HEK293 (cell line): ENCODE measurements at regions not wholly inside any gene's neighbourhood (a gene's known extent, or its start where the extent isn't known, plus 50 kb on each side); places are given as distances from the start of the nearest gene placed in this dataset.

Experiments used
- CTCF ChIA-PET: fragments of 350-600 bp; formaldehyde crosslinking; extraction: SDS; loops from one replicate; lab custom pipeline; 2021; ENCODE audit warnings: antibody characterized with exemption; lab: Yijun Ruan, JAX
- POLR2A ChIA-PET: fragments of 300-600 bp; formaldehyde crosslinking; extraction: SDS; loops from one replicate; lab custom pipeline; 2020; ENCODE audit warnings: antibody characterized with exemption, inconsistent platforms; lab: Yijun Ruan, JAX
- H3K27ac ChIP-seq: fragments of 200-500 bp; sonication (Bioruptor generic); 2 replicates; pipeline ENCODE4 v1.5.1; 2014; ENCODE audit warnings: low read depth, low read length, control low read depth, inconsistent platforms; ENCODE audit errors: extremely low read depth
- H3K36me3 ChIP-seq, 2 experiments: fragments of 200-500 bp in 1 of 2; sonication (Bioruptor generic) in 1 of 2; 1 replicate in 1 of 2; 2 replicates in 1 of 2; pipeline ENCODE4 v1.5.1; 2014 to 2017; ENCODE audit warnings: inconsistent platforms in 2 of 2, low read length in 2 of 2; ENCODE audit not compliant: control insufficient read depth in 2 of 2, insufficient read depth in 1 of 2
- H3K4me1 ChIP-seq: fragments of 200-500 bp; sonication (Bioruptor generic); 2 replicates; pipeline ENCODE4 v1.5.1; 2014; ENCODE audit warnings: mild to moderate bottlenecking, low read length, inconsistent platforms; ENCODE audit not compliant: control insufficient read depth, insufficient read depth
- H3K4me3 ChIP-seq: 2 replicates; pipeline ENCODE4 v1.5.1; 2011; ENCODE audit warnings: low read depth, mild to moderate bottlenecking, control low read depth, low read length, moderate library complexity
- H3K9me3 ChIP-seq: fragments of 200-500 bp; sonication (Bioruptor generic); 2 replicates; pipeline ENCODE4 v1.5.1; 2014; ENCODE audit warnings: low read depth, low read length, inconsistent platforms; ENCODE audit not compliant: control insufficient read depth, insufficient read depth
- GLI2 ChIP-seq: fragments of 450-650 bp; formaldehyde crosslinking; IDR thresholded peaks from 2 replicates; pipeline ENCODE4; 2017; ENCODE audit warnings: missing biosample characterization, missing genetic modification characterization, low read depth, borderline replicate concordance
- KLF8 ChIP-seq: fragments of 450-650 bp; formaldehyde crosslinking; IDR thresholded peaks from 2 replicates; pipeline ENCODE4 v1.5.1; 2016; ENCODE audit warnings: missing biosample characterization, missing genetic modification characterization
- OSR2 ChIP-seq: fragments of 450-650 bp; formaldehyde crosslinking; IDR thresholded peaks from 2 replicates; pipeline ENCODE4 v1.5.1; 2016; ENCODE audit warnings: missing biosample characterization, missing genetic modification characterization
- SCRT1 ChIP-seq: fragments of 450-650 bp; formaldehyde crosslinking; IDR thresholded peaks from 2 replicates; pipeline ENCODE4 v1.5.1; 2016; ENCODE audit warnings: missing biosample characterization, missing genetic modification characterization, borderline replicate concordance
- SETDB1 ChIP-seq: IDR thresholded peaks from one replicate; pipeline ENCODE4 v1.6.1; 2017; ENCODE audit warnings: mild to moderate bottlenecking, low read length, moderate library complexity, mixed read lengths; ENCODE audit not compliant: insufficient read length
- SP7 ChIP-seq: fragments of 450-650 bp; formaldehyde crosslinking; IDR thresholded peaks from 2 replicates; pipeline ENCODE4 v1.5.1; 2016; ENCODE audit warnings: missing biosample characterization, missing genetic modification characterization
- ZFP41 ChIP-seq: fragments of 450-650 bp; formaldehyde crosslinking; IDR thresholded peaks from 2 replicates; pipeline ENCODE4 v1.5.1; 2016; ENCODE audit warnings: missing biosample characterization, missing genetic modification characterization, borderline replicate concordance
- ZNF112 ChIP-seq: fragments of 450-650 bp; formaldehyde crosslinking; IDR thresholded peaks from 2 replicates; pipeline ENCODE4 v1.5.0; 2017; ENCODE audit warnings: missing biosample characterization, missing genetic modification characterization
- ZNF133 ChIP-seq: fragments of 450-650 bp; formaldehyde crosslinking; IDR thresholded peaks from 2 replicates; pipeline ENCODE4 v1.5.1; 2016; ENCODE audit warnings: missing biosample characterization, missing genetic modification characterization
- ZNF138 ChIP-seq: fragments of 450-650 bp; formaldehyde crosslinking; IDR thresholded peaks from 2 replicates; pipeline ENCODE4 v1.5.1; 2016; ENCODE audit warnings: missing biosample characterization, missing genetic modification characterization, borderline replicate concordance
- ZNF157 ChIP-seq: fragments of 450-650 bp; formaldehyde crosslinking; IDR thresholded peaks from 2 replicates; pipeline ENCODE4 v1.5.1; 2016; ENCODE audit warnings: missing biosample characterization, missing genetic modification characterization
- ZNF239 ChIP-seq: fragments of 450-650 bp; formaldehyde crosslinking; IDR thresholded peaks from 2 replicates; pipeline ENCODE4 v1.5.1; 2016; ENCODE audit warnings: missing biosample characterization, missing genetic modification characterization
- ZNF248 ChIP-seq: fragments of 450-650 bp; formaldehyde crosslinking; IDR thresholded peaks from 2 replicates; pipeline ENCODE4 v1.5.1; 2017; ENCODE audit warnings: missing biosample characterization, missing genetic modification characterization
- ZNF391 ChIP-seq: fragments of 450-650 bp; formaldehyde crosslinking; IDR thresholded peaks from 2 replicates; pipeline ENCODE4 v1.5.1; 2016; ENCODE audit warnings: low read depth, missing biosample characterization, missing genetic modification characterization, borderline replicate concordance
- ZNF48 ChIP-seq: fragments of 450-650 bp; formaldehyde crosslinking; IDR thresholded peaks from 2 replicates; pipeline ENCODE4 v1.5.1; 2016; ENCODE audit warnings: missing biosample characterization, missing genetic modification characterization
- ZNF514 ChIP-seq: fragments of 450-650 bp; formaldehyde crosslinking; IDR thresholded peaks from 2 replicates; pipeline ENCODE4 v1.5.1; 2016; ENCODE audit warnings: missing biosample characterization, missing genetic modification characterization
- ZNF529 ChIP-seq: fragments of 450-650 bp; formaldehyde crosslinking; IDR thresholded peaks from 2 replicates; pipeline ENCODE4 v1.5.1; 2017; ENCODE audit warnings: missing genetic modification characterization, missing biosample characterization; ENCODE audit not compliant: insufficient replicate concordance
- ZNF561 ChIP-seq: fragments of 450-650 bp; IDR thresholded peaks from 2 replicates; pipeline ENCODE4 v1.5.1; 2018; ENCODE audit warnings: missing biosample characterization, missing genetic modification characterization, borderline replicate concordance
- ZNF585B ChIP-seq: fragments of 450-650 bp; formaldehyde crosslinking; IDR thresholded peaks from 2 replicates; pipeline ENCODE4 v1.5.1; 2016; ENCODE audit warnings: missing biosample characterization, missing genetic modification characterization
- ZNF776 ChIP-seq: fragments of 450-650 bp; formaldehyde crosslinking; IDR thresholded peaks from 2 replicates; pipeline ENCODE4 v1.5.0; 2017; ENCODE audit warnings: missing biosample characterization, missing genetic modification characterization, borderline replicate concordance
- TF ChIP-seq, protein P1 (sequence below): fragments of 450-650 bp; formaldehyde crosslinking; IDR thresholded peaks from 2 replicates; pipeline ENCODE4; 2016; ENCODE audit warnings: missing biosample characterization, missing genetic modification characterization
- TF ChIP-seq, protein P2 (sequence below): fragments of 450-650 bp; formaldehyde crosslinking; IDR thresholded peaks from 2 replicates; pipeline ENCODE4 v1.5.1; 2016; ENCODE audit warnings: missing biosample characterization, missing genetic modification characterization
- TF ChIP-seq, protein P3 (sequence below): fragments of 450-650 bp; formaldehyde crosslinking; IDR thresholded peaks from 2 replicates; pipeline ENCODE4 v1.5.1; 2016; ENCODE audit warnings: missing biosample characterization, missing genetic modification characterization
- TF ChIP-seq, protein P4 (sequence below): fragments of 450-650 bp; formaldehyde crosslinking; IDR thresholded peaks from 2 replicates; pipeline ENCODE4 v1.5.1; 2016; ENCODE audit warnings: missing biosample characterization, missing genetic modification characterization

DNA sequence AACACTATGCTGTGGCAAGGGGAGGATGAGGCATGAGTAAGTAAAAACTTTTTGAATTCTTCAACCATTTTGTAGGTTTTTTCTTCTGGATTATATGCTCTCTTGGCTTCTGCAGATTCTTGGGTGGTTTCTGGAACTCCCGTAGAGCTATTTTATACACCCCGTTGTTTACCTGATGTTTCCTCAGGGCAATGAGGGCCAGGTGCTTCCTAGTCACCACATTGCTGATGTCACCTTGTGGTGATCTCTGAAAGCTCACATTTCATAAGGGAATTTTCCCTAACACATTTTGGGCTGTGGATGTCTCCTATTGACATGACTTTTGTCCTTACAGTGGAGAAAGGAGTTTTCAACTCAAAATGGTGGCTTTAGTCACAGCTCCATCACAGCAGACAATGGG is 356.6 kb downstream of the PLA2G4A start:
- POLR2A ChIA-PET: no interaction called here
- Histone ChIP-seq H3K36me3 (no peaks in the 10 kb centered on the region), H3K4me1 (no peaks in the 10 kb centered on the region), H3K27ac (no peak overlapping the region), H3K9me3 (no peaks in the 10 kb centered on the region), H3K4me3 (no peak overlapping the region)
- CTCF ChIA-PET: no interaction called here
- TF ChIP-seq ZNF529 (tag by site-specific recombination) (no peak), ZNF391 (no peak)

DNA sequence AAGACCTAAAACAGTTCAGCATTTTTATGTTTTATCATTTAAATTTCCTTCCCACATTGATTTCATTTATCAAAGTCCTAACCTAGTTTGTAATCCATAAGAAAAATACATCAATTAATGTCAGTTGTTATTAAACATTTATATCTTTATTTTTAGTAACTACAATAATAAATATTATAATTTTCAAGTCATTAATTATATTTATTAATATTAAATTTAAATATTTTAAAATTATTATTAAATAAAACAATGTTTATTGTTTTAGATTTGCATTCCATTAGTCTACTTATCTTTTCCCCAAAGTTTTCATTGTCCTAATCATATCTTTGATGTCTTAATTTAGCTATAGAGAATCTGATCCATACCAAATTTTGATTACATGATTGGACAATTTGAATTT is 368.9 kb downstream of the PLA2G4A start:
- Histone ChIP-seq H3K36me3 (no peaks in the 10 kb centered on the region), H3K4me1 (no peaks in the 10 kb centered on the region), H3K4me3 (no peak overlapping the region), H3K27ac (no peak overlapping the region), H3K9me3 (no peaks in the 10 kb centered on the region)
- POLR2A ChIA-PET: no interaction called here
- CTCF ChIA-PET: no interaction called here
- TF ChIP-seq ZNF776 (tag by site-specific recombination) (no peak), ZNF248 (tag by site-specific recombination) (no peak), SCRT1 (tag by site-specific recombination) (no peak), SETDB1 (no peak), ZFP41 (no peak)

DNA sequence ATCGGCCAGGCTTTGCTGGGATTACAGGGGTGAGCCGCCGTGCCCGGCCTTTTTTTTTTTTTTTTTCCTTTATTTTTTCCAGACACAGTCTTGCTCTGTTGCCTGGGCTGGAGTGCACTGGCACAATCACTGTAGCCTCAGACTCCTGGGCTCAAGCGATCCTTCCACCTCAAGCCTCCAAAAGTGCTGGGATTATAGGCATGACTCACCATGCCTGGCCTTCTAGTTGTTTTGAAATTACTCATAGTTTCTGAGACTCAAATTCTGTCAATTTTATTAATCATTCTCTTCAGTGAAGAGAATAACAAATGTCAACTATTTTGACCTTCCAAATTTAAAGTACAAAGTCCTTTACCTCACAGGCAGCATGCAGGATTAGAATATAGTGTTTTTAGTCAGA is 374.5 kb downstream of the PLA2G4A start:
- TF ChIP-seq ZNF157 (no peak), ZNF248 (tag by site-specific recombination) (no peak), ZNF514 (tag by site-specific recombination) (no peak), SP7 (tag by site-specific recombination) (no peak)
- TF ChIP-seq, protein P1, sequence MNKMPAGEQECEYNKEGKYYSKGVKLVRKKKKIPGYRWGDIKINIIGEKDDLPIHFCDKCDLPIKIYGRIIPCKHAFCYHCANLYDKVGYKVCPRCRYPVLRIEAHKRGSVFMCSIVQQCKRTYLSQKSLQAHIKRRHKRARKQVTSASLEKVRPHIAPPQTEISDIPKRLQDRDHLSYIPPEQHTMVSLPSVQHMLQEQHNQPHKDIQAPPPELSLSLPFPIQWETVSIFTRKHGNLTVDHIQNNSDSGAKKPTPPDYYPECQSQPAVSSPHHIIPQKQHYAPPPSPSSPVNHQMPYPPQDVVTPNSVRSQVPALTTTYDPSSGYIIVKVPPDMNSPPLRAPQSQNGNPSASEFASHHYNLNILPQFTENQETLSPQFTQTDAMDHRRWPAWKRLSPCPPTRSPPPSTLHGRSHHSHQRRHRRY (tag by site-specific recombination): no peak
- TF ChIP-seq, all 188 proteins: peak for 0
- Histone ChIP-seq H3K9me3 (no peaks in the 10 kb centered on the region), H3K27ac (no peak overlapping the region), H3K4me1 (no peaks in the 10 kb centered on the region), H3K36me3 (no peaks in the 10 kb centered on the region), H3K4me3 (no peak overlapping the region)
- POLR2A ChIA-PET: no interaction called here
- CTCF ChIA-PET: interaction anchor here (0.5 to 0.6 kb wide), 2 partner anchors 10 to 165 kb away, joined by 3 read pairs; no protein-coding TSS in a partner anchor

DNA sequence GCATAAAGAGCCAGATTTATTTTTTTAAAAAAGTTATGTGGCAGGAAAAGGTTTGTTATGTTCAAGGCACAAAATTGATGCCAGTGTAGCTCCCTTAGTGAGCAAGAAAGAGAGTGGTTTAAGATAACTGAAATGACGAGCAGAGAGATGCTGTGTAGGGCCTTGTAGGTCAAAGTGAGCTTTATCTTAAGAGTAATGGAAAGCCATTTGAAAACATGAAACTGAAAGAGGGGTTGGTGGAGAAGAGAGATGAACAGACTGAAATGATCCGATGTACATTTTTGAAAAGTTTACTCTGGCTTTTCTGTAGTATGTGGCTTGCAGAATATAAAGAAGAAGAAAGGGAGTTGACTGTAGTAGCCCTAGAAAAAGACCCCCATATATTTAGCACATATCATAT is 383.6 kb downstream of the PLA2G4A start:
- Histone ChIP-seq H3K4me1 (no peaks in the 10 kb centered on the region), H3K9me3 (no peaks in the 10 kb centered on the region), H3K36me3 (no peaks in the 10 kb centered on the region), H3K4me3 (no peak overlapping the region), H3K27ac (no peak overlapping the region)
- ChIA-PET POLR2A (no interaction called here), CTCF (no interaction called here)
- no peak for TF ChIP-seq ZNF133 (tag by site-specific recombination)
- no peak for TF ChIP-seq OSR2 (tag by site-specific recombination)
- TF ChIP-seq KLF8 (tag by site-specific recombination): no peak
- TF ChIP-seq, protein P2, sequence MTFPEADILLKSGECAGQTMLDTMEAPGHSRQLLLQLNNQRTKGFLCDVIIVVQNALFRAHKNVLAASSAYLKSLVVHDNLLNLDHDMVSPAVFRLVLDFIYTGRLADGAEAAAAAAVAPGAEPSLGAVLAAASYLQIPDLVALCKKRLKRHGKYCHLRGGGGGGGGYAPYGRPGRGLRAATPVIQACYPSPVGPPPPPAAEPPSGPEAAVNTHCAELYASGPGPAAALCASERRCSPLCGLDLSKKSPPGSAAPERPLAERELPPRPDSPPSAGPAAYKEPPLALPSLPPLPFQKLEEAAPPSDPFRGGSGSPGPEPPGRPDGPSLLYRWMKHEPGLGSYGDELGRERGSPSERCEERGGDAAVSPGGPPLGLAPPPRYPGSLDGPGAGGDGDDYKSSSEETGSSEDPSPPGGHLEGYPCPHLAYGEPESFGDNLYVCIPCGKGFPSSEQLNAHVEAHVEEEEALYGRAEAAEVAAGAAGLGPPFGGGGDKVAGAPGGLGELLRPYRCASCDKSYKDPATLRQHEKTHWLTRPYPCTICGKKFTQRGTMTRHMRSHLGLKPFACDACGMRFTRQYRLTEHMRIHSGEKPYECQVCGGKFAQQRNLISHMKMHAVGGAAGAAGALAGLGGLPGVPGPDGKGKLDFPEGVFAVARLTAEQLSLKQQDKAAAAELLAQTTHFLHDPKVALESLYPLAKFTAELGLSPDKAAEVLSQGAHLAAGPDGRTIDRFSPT (tag by site-specific recombination): no peak
- no peak for TF ChIP-seq GLI2 (tag by site-specific recombination)
- no peak for TF ChIP-seq ZNF585B
- TF ChIP-seq ZNF138 (tag by site-specific recombination): no peak
- no peak for TF ChIP-seq ZNF48 (tag by site-specific recombination)
- TF ChIP-seq, protein P3, sequence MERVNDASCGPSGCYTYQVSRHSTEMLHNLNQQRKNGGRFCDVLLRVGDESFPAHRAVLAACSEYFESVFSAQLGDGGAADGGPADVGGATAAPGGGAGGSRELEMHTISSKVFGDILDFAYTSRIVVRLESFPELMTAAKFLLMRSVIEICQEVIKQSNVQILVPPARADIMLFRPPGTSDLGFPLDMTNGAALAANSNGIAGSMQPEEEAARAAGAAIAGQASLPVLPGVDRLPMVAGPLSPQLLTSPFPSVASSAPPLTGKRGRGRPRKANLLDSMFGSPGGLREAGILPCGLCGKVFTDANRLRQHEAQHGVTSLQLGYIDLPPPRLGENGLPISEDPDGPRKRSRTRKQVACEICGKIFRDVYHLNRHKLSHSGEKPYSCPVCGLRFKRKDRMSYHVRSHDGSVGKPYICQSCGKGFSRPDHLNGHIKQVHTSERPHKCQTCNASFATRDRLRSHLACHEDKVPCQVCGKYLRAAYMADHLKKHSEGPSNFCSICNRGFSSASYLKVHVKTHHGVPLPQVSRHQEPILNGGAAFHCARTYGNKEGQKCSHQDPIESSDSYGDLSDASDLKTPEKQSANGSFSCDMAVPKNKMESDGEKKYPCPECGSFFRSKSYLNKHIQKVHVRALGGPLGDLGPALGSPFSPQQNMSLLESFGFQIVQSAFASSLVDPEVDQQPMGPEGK: no peak
- TF ChIP-seq ZNF112 (tag by site-specific recombination): no peak
- TF ChIP-seq, protein P4, sequence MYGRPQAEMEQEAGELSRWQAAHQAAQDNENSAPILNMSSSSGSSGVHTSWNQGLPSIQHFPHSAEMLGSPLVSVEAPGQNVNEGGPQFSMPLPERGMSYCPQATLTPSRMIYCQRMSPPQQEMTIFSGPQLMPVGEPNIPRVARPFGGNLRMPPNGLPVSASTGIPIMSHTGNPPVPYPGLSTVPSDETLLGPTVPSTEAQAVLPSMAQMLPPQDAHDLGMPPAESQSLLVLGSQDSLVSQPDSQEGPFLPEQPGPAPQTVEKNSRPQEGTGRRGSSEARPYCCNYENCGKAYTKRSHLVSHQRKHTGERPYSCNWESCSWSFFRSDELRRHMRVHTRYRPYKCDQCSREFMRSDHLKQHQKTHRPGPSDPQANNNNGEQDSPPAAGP: no peak
- TF ChIP-seq ZNF239 (tag by site-specific recombination): no peak
- no peak for TF ChIP-seq ZNF561 (tag by site-specific recombination)
